BE2C (cell line): ENCODE measurements at regions not wholly inside any gene's neighbourhood (a gene's known extent, or its start where the extent isn't known, plus 50 kb on each side); places are given as distances from the start of the nearest gene placed in this dataset.

Experiments
- DNase-seq: peaks from one replicate; pipeline ENCODE4 v3.0.0-alpha.2; 2020
- H3K27me3 ChIP-seq: fragments of 250-450 bp; sonication (Bioruptor Pico); 2 replicates; pipeline ENCODE4 v1.5.1; 2020; ENCODE audit warnings: mild to moderate bottlenecking
- H3K36me3 ChIP-seq: fragments of 250-450 bp; sonication (Bioruptor Pico); 2 replicates; pipeline ENCODE4 v1.5.1; 2020; ENCODE audit warnings: mild to moderate bottlenecking
- H3K4me1 ChIP-seq: fragments of 250-450 bp; sonication (Bioruptor Pico); 2 replicates; pipeline ENCODE4 v1.5.1; 2020
- H3K4me3 ChIP-seq: 2 replicates; pipeline ENCODE4 v1.5.1; 2011; ENCODE audit warnings: low read depth, low read length
- H3K9me3 ChIP-seq: fragments of 250-450 bp; sonication (Bioruptor Pico); 2 replicates; pipeline ENCODE4 v1.5.1; 2020
- CTCF ChIP-seq: IDR thresholded peaks from 2 replicates; pipeline ENCODE4 v1.5.1; 2012; ENCODE audit warnings: mild to moderate bottlenecking, low read depth, low read length

GRCh38 chr5:159820692-159821091 lies 95.6 kb upstream of the ADRA1B start:
- Histone ChIP-seq H3K27me3 (peaks cover 15% of the 10 kb centered on the region; the same call in 1 of the 2 replicates), H3K4me1 (no peaks in the 10 kb centered on the region), H3K36me3 (no peaks in the 10 kb centered on the region), H3K9me3 (no peaks in the 10 kb centered on the region), H3K4me3 (no peak overlapping the region)
- TF ChIP-seq CTCF = no peak
- DNase-seq = no peak

GRCh38 chr5:159821461-159821940 lies 94.8 kb upstream of the ADRA1B start:
- H3K9me3 ChIP-seq = no peaks in the 10 kb centered on the region
- no peak for DNase-seq
- peaks cover 13% of the 10 kb centered on the region; the same call in 1 of the 2 replicates for H3K27me3 ChIP-seq
- H3K4me1 ChIP-seq = no peaks in the 10 kb centered on the region
- no peak for TF ChIP-seq CTCF
- H3K36me3 ChIP-seq = no peaks in the 10 kb centered on the region
- H3K4me3 ChIP-seq = no peak overlapping the region

GRCh38 chr5:159824188-159825161 lies 91.8 kb upstream of the ADRA1B start:
- no peak for TF ChIP-seq CTCF
- H3K27me3 ChIP-seq = peaks cover 6% of the 10 kb centered on the region; the same call in 1 of the 2 replicates
- DNase-seq = no peak
- no peak overlapping the region for H3K4me3 ChIP-seq
- H3K4me1 ChIP-seq = no peaks in the 10 kb centered on the region
- no peaks in the 10 kb centered on the region for H3K9me3 ChIP-seq
- no peaks in the 10 kb centered on the region for H3K36me3 ChIP-seq

- Histone ChIP-seq H3K36me3 (no peaks in the 10 kb centered on the region), H3K9me3 (no peaks in the 10 kb centered on the region), H3K4me1 (no peaks in the 10 kb centered on the region), H3K27me3 (peaks cover 6% of the 10 kb centered on the region; the same call in 1 of the 2 replicates), H3K4me3 (no peak overlapping the region)
- no peak for DNase-seq
- TF ChIP-seq CTCF = no peak
These were observed 90.7 kb upstream of the ADRA1B start for GRCh38 chr5:159825551-159826051.

GRCh38 chr5:159826351-159827214 lies 89.7 kb upstream of the ADRA1B start:
- Histone ChIP-seq H3K27me3 (peaks cover 4% of the 10 kb centered on the region; the same call in 1 of the 2 replicates), H3K9me3 (no peaks in the 10 kb centered on the region), H3K36me3 (no peaks in the 10 kb centered on the region), H3K4me3 (no peak overlapping the region), H3K4me1 (no peaks in the 10 kb centered on the region)
- TF ChIP-seq CTCF = no peak
- no peak for DNase-seq
